SK-N-SH treated with all-trans-retinoic acid at 6 μM for 48 hours (cell line): ENCODE measurements at regions not wholly inside any gene's neighbourhood (a gene's known extent, or its start where the extent isn't known, plus 50 kb on each side); places are given as distances from the start of the nearest gene placed in this dataset.

Source experiments
- ARNTL ChIP-seq: fragments of 450-650 bp; formaldehyde crosslinking; IDR thresholded peaks from 2 replicates; pipeline ENCODE4 v1.5.0; 2020; ENCODE audit warnings: low read depth, mild to moderate bottlenecking, moderate library complexity, borderline replicate concordance
- CREB5 ChIP-seq: fragments of 250-450 bp; sonication (Bioruptor Pico); IDR thresholded peaks from 2 replicates; pipeline ENCODE4 v1.5.1; 2020; ENCODE audit warnings: low read depth, mild to moderate bottlenecking, moderate library complexity
- CSDC2 ChIP-seq: fragments of 250-450 bp; sonication (Bioruptor Pico); IDR thresholded peaks from 2 replicates; pipeline ENCODE4 v1.5.0; 2020; ENCODE audit warnings: mild to moderate bottlenecking, moderate library complexity
- CSRNP3 ChIP-seq: fragments of 250-450 bp; sonication (Bioruptor Pico); IDR thresholded peaks from 2 replicates; pipeline ENCODE4 v1.5.1; 2021; ENCODE audit warnings: mild to moderate bottlenecking, moderate library complexity
- ESRRG ChIP-seq: fragments of 250-450 bp; sonication (Bioruptor Pico); IDR thresholded peaks from 2 replicates; pipeline ENCODE4 v1.6.1; 2021; ENCODE audit warnings: mild to moderate bottlenecking
- GLIS3 ChIP-seq: fragments of 250-450 bp; sonication (Bioruptor Pico); IDR thresholded peaks from 2 replicates; pipeline ENCODE4 v1.5.0; 2020; ENCODE audit warnings: mild to moderate bottlenecking, moderate library complexity
- ISL1 ChIP-seq: fragments of 250-450 bp; sonication (Bioruptor Pico); IDR thresholded peaks from 2 replicates; pipeline ENCODE4 v2.1.2; 2022; ENCODE audit warnings: mild to moderate bottlenecking, moderate library complexity
- PPARA ChIP-seq: fragments of 250-450 bp; sonication (Bioruptor Pico); IDR thresholded peaks from 2 replicates; pipeline ENCODE4 v1.5.0; 2020; ENCODE audit warnings: mild to moderate bottlenecking, borderline replicate concordance
- RARB ChIP-seq: fragments of 250-450 bp; sonication (Bioruptor Pico); IDR thresholded peaks from 2 replicates; pipeline ENCODE4 v1.8.0; 2021; ENCODE audit warnings: mild to moderate bottlenecking, moderate library complexity
- ZC3H10 ChIP-seq: fragments of 250-450 bp; sonication (Bioruptor Pico); IDR thresholded peaks from 2 replicates; pipeline ENCODE4 v1.5.1; 2021; ENCODE audit warnings: mild to moderate bottlenecking, moderate library complexity
- ZFP3 ChIP-seq: fragments of 250-450 bp; sonication (Bioruptor Pico); IDR thresholded peaks from 2 replicates; pipeline ENCODE4 v1.5.0; 2020; ENCODE audit warnings: mild to moderate bottlenecking, moderate library complexity
- ZFP30 ChIP-seq: fragments of 450-650 bp; formaldehyde crosslinking; IDR thresholded peaks from 2 replicates; pipeline ENCODE4 v1.5.0; 2022; ENCODE audit warnings: mild to moderate bottlenecking, moderate library complexity
- ZNF70 ChIP-seq: fragments of 450-650 bp; formaldehyde crosslinking; IDR thresholded peaks from 2 replicates; pipeline ENCODE4 v1.5.0; 2020; ENCODE audit warnings: mild to moderate bottlenecking, moderate library complexity
- TF ChIP-seq, protein P1 (sequence below): fragments of 250-450 bp; sonication (Bioruptor Pico); IDR thresholded peaks from 2 replicates; pipeline ENCODE4 v1.8.0; 2020; ENCODE audit warnings: mild to moderate bottlenecking, moderate library complexity, borderline replicate concordance

DNA sequence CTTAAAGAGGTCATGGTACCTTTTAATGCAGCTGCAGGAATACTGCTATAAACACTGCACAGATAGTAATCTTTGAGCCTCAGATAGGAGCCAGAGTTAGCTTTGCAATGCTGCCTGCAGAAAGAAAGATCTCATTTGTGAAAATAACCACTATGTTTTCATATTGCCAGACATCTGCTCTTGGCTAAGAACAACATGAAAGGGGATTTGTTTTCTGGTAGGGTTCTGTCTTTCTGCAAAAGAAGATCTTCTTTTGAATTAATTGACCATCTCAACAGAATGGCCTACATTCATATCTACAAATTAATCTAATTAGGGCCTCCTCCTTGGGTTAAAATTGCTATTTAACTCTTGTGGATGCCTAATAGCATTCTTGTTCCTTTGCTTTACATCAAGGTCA lies 177.6 kb upstream of the DPYD start:
- TF ChIP-seq ZNF70 (CRISPR knock-in tag) (no peak), ISL1 (CRISPR knock-in tag) (peak; percentile 75), ZFP3 (CRISPR knock-in tag) (no peak), RARB (CRISPR knock-in tag) (no peak), ZFP30 (CRISPR knock-in tag) (no peak), CSDC2 (no peak), PPARA (CRISPR knock-in tag) (no peak), ARNTL (CRISPR knock-in tag) (no peak), CREB5 (CRISPR knock-in tag) (no peak), CSRNP3 (CRISPR knock-in tag) (no peak), ZC3H10 (no peak), GLIS3 (CRISPR knock-in tag) (no peak), ESRRG (CRISPR knock-in tag) (no peak)
- TF ChIP-seq, protein P1, sequence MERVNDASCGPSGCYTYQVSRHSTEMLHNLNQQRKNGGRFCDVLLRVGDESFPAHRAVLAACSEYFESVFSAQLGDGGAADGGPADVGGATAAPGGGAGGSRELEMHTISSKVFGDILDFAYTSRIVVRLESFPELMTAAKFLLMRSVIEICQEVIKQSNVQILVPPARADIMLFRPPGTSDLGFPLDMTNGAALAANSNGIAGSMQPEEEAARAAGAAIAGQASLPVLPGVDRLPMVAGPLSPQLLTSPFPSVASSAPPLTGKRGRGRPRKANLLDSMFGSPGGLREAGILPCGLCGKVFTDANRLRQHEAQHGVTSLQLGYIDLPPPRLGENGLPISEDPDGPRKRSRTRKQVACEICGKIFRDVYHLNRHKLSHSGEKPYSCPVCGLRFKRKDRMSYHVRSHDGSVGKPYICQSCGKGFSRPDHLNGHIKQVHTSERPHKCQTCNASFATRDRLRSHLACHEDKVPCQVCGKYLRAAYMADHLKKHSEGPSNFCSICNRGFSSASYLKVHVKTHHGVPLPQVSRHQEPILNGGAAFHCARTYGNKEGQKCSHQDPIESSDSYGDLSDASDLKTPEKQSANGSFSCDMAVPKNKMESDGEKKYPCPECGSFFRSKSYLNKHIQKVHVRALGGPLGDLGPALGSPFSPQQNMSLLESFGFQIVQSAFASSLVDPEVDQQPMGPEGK (CRISPR knock-in tag): no peak
